ENCODE measurements at regions not wholly inside any gene's neighbourhood (a gene's known extent, or its start where the extent isn't known, plus 50 kb on each side); places are given as distances from the start of the nearest gene placed in this dataset.

GRCh38 chrX:110558406-110558805 is 199.8 kb downstream of the RTL9 start:
- no peak overlapping the region for H3K4me3 ChIP-seq (ENCODE audit: low read depth, low read length)
- H3K9me3 ChIP-seq (ENCODE audit: severe bottlenecking) = peaks cover 19% of the 10 kb centered on the region
- peaks cover 57% of the 10 kb centered on the region for H3K27me3 ChIP-seq (ENCODE audit: insufficient read depth, low read depth, severe bottlenecking)
- DNase-seq = no peak
- no peak overlapping the region for H3K27ac ChIP-seq
- no peaks in the 10 kb centered on the region for H3K36me3 ChIP-seq
- TF ChIP-seq CTCF (IDR thresholded peaks at IDR 0.05; ENCODE audit: low read depth, low read length) = no peak

DNA sequence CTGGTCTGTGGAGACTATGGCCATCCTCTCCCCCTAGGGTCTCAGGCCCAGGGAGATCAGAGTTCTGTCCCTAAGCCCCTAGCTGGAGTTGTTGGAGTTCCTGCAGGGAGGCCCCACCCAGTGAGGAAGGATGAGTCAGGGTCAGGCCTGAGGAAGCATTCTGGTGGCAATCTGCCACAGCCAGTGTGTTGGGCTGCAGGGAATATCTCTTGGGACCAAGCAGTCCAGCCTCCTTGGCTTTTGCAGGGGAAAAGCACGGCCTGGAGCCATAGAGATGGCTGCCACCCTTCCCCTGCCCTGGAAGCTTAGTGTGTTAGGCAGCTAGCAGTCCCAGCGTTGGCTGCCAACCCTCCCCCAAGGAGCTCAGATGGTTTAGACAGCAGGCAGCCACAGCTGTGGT is 202.4 kb downstream of the RTL9 start:
- no peak overlapping the region for H3K4me3 ChIP-seq (ENCODE audit: low read depth, low read length)
- peaks cover 46% of the 10 kb centered on the region for H3K27me3 ChIP-seq (ENCODE audit: insufficient read depth, low read depth, severe bottlenecking)
- peaks cover 18% of the 10 kb centered on the region for H3K9me3 ChIP-seq (ENCODE audit: severe bottlenecking)
- TF ChIP-seq CTCF (IDR thresholded peaks at IDR 0.05; ENCODE audit: low read depth, low read length) = no peak
- H3K36me3 ChIP-seq = no peaks in the 10 kb centered on the region
- DNase-seq = no peak
- H3K27ac ChIP-seq = no peak overlapping the region

DNA sequence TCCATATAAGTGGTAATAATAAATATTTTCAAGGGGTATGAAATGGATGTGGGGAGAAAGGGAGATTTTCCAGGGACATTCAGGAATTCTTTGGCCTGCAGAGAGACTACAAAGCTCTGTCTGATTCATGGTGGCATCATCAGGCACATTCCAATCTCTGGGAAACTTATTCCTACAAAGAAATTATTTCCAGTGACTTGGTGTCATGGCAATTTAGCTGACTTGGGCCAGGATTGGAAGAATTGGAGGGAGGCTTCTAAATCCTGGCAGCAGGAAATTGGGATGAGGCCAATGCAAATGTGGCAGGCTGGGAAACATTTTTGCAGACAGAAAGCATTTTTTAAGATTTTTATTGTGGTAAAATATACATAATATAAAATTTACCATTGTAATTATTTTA is 204.6 kb downstream of the RTL9 start:
- Histone ChIP-seq H3K36me3 (no peaks in the 10 kb centered on the region), H3K9me3 (ENCODE audit: severe bottlenecking) (peaks cover 5% of the 10 kb centered on the region), H3K27me3 (ENCODE audit: insufficient read depth, low read depth, severe bottlenecking) (peaks cover 26% of the 10 kb centered on the region), H3K4me3 (ENCODE audit: low read depth, low read length) (no peak overlapping the region), H3K27ac (no peak overlapping the region)
- no peak for TF ChIP-seq CTCF (IDR thresholded peaks at IDR 0.05; ENCODE audit: low read depth, low read length)
- DNase-seq = no peak

GRCh38 chrX:110568441-110568840 is 209.8 kb downstream of the RTL9 start:
- Histone ChIP-seq H3K27me3 (ENCODE audit: insufficient read depth, low read depth, severe bottlenecking) (peaks cover 29% of the 10 kb centered on the region), H3K36me3 (no peaks in the 10 kb centered on the region), H3K4me3 (ENCODE audit: low read depth, low read length) (no peak overlapping the region), H3K9me3 (ENCODE audit: severe bottlenecking) (peaks cover 3% of the 10 kb centered on the region), H3K27ac (no peak overlapping the region)
- DNase-seq = no peak
- no peak for TF ChIP-seq CTCF (IDR thresholded peaks at IDR 0.05; ENCODE audit: low read depth, low read length)

DNA sequence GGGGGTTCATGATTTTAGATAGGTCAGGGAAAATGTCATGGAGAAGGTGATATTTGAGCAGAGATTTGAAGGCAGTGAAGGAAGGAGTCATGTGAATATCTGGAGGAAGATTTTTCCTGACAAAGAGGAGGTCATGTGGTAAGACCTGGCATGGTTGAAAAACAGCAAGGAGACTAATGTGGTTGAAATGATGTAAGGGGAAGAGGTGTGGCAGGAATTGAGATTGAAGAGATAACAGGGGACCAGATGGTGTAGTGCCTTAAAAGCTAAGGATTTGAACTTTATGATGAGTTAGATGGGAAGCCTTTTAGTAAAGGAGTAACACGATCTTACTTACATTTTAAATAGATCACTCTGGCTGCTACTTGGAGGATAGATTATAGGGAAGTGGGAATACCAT is 210.9 kb downstream of the RTL9 start:
- Histone ChIP-seq H3K27ac (no peak overlapping the region), H3K27me3 (ENCODE audit: insufficient read depth, low read depth, severe bottlenecking) (peaks cover 31% of the 10 kb centered on the region), H3K9me3 (ENCODE audit: severe bottlenecking) (peaks cover 3% of the 10 kb centered on the region), H3K4me3 (ENCODE audit: low read depth, low read length) (no peak overlapping the region), H3K36me3 (no peaks in the 10 kb centered on the region)
- no peak for TF ChIP-seq CTCF (IDR thresholded peaks at IDR 0.05; ENCODE audit: low read depth, low read length)
- no peak for DNase-seq

GRCh38 chrX:110578270-110578669 is 217.3 kb downstream of the CHRDL1 start:
- no peak for DNase-seq
- Histone ChIP-seq H3K4me3 (ENCODE audit: low read depth, low read length) (no peak overlapping the region), H3K36me3 (no peaks in the 10 kb centered on the region), H3K27ac (no peak overlapping the region), H3K27me3 (ENCODE audit: insufficient read depth, low read depth, severe bottlenecking) (peaks cover 17% of the 10 kb centered on the region), H3K9me3 (ENCODE audit: severe bottlenecking) (no peaks in the 10 kb centered on the region)
- no peak for TF ChIP-seq CTCF (IDR thresholded peaks at IDR 0.05; ENCODE audit: low read depth, low read length)
